Naive B cell (primary cell): ENCODE measurements at regions not wholly inside any gene's neighbourhood (a gene's known extent, or its start where the extent isn't known, plus 50 kb on each side); places are given as distances from the start of the nearest gene placed in this dataset.

ENCODE experiments used
- ATAC-seq, 2 donors: fragments of 150-1000 bp; cut with Tn5 transposase; 2 replicates each; pipeline ENCODE4 v1.10.0; 2021; ENCODE audit warnings: low read depth in 2 of 2, mild to moderate bottlenecking in 2 of 2, moderate library complexity in 2 of 2
- DNase-seq: peaks from one replicate; pipeline ENCODE4 v3.0.0; 2022
- H3K27ac Mint-ChIP-seq, 6 donors: one replicate each; pipeline ENCODE4 v1.8.0; 2020 to 2022; ENCODE audit warnings: mild to moderate bottlenecking in 6 of 6, mixed read lengths in 6 of 6, moderate library complexity in 5 of 6, inconsistent platforms in 2 of 6
- H3K27me3 Mint-ChIP-seq, 3 donors: one replicate each; pipeline ENCODE4 v1.8.0; 2021 to 2022; ENCODE audit warnings: mixed read lengths in 3 of 3, mild to moderate bottlenecking in 1 of 3
- H3K36me3 Mint-ChIP-seq, 2 donors: one replicate each; pipeline ENCODE4 v1.8.0; 2020 to 2022; ENCODE audit warnings: mixed read lengths in 2 of 2, inconsistent platforms in 1 of 2, mild to moderate bottlenecking in 1 of 2
- H3K4me1 Mint-ChIP-seq, 3 donors: one replicate each; pipeline ENCODE4 v1.8.0; 2020 to 2022; ENCODE audit warnings: mixed read lengths in 3 of 3, inconsistent platforms in 1 of 3, mild to moderate bottlenecking in 1 of 3, moderate library complexity in 1 of 3
- H3K4me3 Mint-ChIP-seq, 8 donors: one replicate each; pipeline ENCODE4 v1.8.0; 2020 to 2022; ENCODE audit warnings: mild to moderate bottlenecking in 8 of 8, mixed read lengths in 8 of 8, moderate library complexity in 8 of 8, inconsistent platforms in 2 of 8
- H3K9me3 Mint-ChIP-seq, 7 donors: one replicate each; pipeline ENCODE4 v1.8.0; 2020 to 2022; ENCODE audit warnings: mixed read lengths in 7 of 7, mild to moderate bottlenecking in 5 of 7, inconsistent platforms in 2 of 7, moderate library complexity in 1 of 7

- no peak for DNase-seq
- Mint-ChIP-seq H3K4me1 (no peaks in the 10 kb centered on the region), H3K4me3 (no peak overlapping the region), H3K36me3 (no peaks in the 10 kb centered on the region), H3K27me3 (peaks cover 12 to 30% (median 21%) of the 10 kb centered on the region in 3 donors), H3K9me3 (peaks cover 0 to 8% (median 2%) of the 10 kb centered on the region in 7 donors), H3K27ac (no peak overlapping the region)
- ATAC-seq = no peak
Observed at GRCh38 chr20:10724449-10725173, 50.8 kb upstream of the JAG1 start.

- DNase-seq = no peak
- ATAC-seq = no peak
- Mint-ChIP-seq H3K27me3 (peaks cover 5 to 26% (median 10%) of the 10 kb centered on the region in 3 donors), H3K4me3 (no peak overlapping the region), H3K9me3 (peaks cover 0 to 10% (median 6%) of the 10 kb centered on the region in 7 donors), H3K36me3 (no peaks in the 10 kb centered on the region), H3K27ac (no peak overlapping the region), H3K4me1 (no peaks in the 10 kb centered on the region)
Observed at GRCh38 chr20:10728873-10729670, 55.3 kb upstream of the JAG1 start.

- H3K4me1 Mint-ChIP-seq = no peaks in the 10 kb centered on the region
- no peak overlapping the region for H3K4me3 Mint-ChIP-seq
- DNase-seq = no peak
- ATAC-seq = no peak
- peaks cover 0 to 10% (median 6%) of the 10 kb centered on the region in 7 donors for H3K9me3 Mint-ChIP-seq
- no peak overlapping the region for H3K27ac Mint-ChIP-seq
- peaks cover 5 to 26% (median 10%) of the 10 kb centered on the region in 3 donors for H3K27me3 Mint-ChIP-seq
- H3K36me3 Mint-ChIP-seq = no peaks in the 10 kb centered on the region
Observed at GRCh38 chr20:10729785-10730184, 56.0 kb upstream of the JAG1 start.

GRCh38 chr20:10730629-10731183 is 56.9 kb upstream of the JAG1 start:
- DNase-seq = no peak
- ATAC-seq = no peak
- Mint-ChIP-seq H3K4me3 (no peak overlapping the region), H3K36me3 (no peaks in the 10 kb centered on the region), H3K9me3 (peaks cover 0 to 10% (median 6%) of the 10 kb centered on the region in 7 donors), H3K27ac (no peak overlapping the region), H3K4me1 (no peaks in the 10 kb centered on the region), H3K27me3 (peaks cover 4 to 26% (median 10%) of the 10 kb centered on the region in 3 donors)

GRCh38 chr20:10731190-10731965 is 57.6 kb upstream of the JAG1 start:
- DNase-seq (no peak), ATAC-seq (no peak)
- Mint-ChIP-seq H3K27ac (peak overlapping the region in 1 of 6 donors; percentile 6), H3K4me1 (no peaks in the 10 kb centered on the region), H3K27me3 (peaks cover 0 to 26% (median 10%) of the 10 kb centered on the region in 3 donors), H3K9me3 (peaks cover 0 to 10% (median 6%) of the 10 kb centered on the region in 7 donors), H3K4me3 (no peak overlapping the region), H3K36me3 (no peaks in the 10 kb centered on the region)

GRCh38 chr20:10733122-10733521 is 59.3 kb upstream of the JAG1 start:
- H3K27me3 Mint-ChIP-seq = peaks cover 0 to 27% (median 3%) of the 10 kb centered on the region in 3 donors
- peaks cover 0 to 10% (median 2%) of the 10 kb centered on the region in 7 donors for H3K9me3 Mint-ChIP-seq
- H3K4me3 Mint-ChIP-seq = no peak overlapping the region
- DNase-seq (no peak), ATAC-seq (no peak)
- no peaks in the 10 kb centered on the region for H3K4me1 Mint-ChIP-seq
- no peaks in the 10 kb centered on the region for H3K36me3 Mint-ChIP-seq
- H3K27ac Mint-ChIP-seq = no peak overlapping the region

- ATAC-seq (no peak), DNase-seq (no peak)
- H3K27me3 Mint-ChIP-seq = peaks cover 0 to 15% (median 0%) of the 10 kb centered on the region in 3 donors
- H3K4me1 Mint-ChIP-seq = no peaks in the 10 kb centered on the region
- no peak overlapping the region for H3K27ac Mint-ChIP-seq
- H3K4me3 Mint-ChIP-seq = no peak overlapping the region
- peaks cover 0 to 6% (median 0%) of the 10 kb centered on the region in 7 donors for H3K9me3 Mint-ChIP-seq
- no peaks in the 10 kb centered on the region for H3K36me3 Mint-ChIP-seq
Observed at GRCh38 chr20:10735195-10735949, 61.6 kb upstream of the JAG1 start.

- Mint-ChIP-seq H3K9me3 (peaks cover 0 to 2% (median 0%) of the 10 kb centered on the region in 7 donors), H3K27me3 (peaks cover 0 to 11% (median 0%) of the 10 kb centered on the region in 3 donors), H3K4me1 (no peaks in the 10 kb centered on the region), H3K27ac (no peak overlapping the region), H3K36me3 (no peaks in the 10 kb centered on the region), H3K4me3 (no peak overlapping the region)
- ATAC-seq = no peak
- DNase-seq = no peak
Observed at GRCh38 chr20:10739134-10739533, 65.3 kb upstream of the JAG1 start.

GRCh38 chr20:10739566-10739965 is 65.8 kb upstream of the JAG1 start:
- Mint-ChIP-seq H3K9me3 (peaks cover 0 to 2% (median 0%) of the 10 kb centered on the region in 7 donors), H3K27me3 (peaks cover 0 to 11% (median 0%) of the 10 kb centered on the region in 3 donors), H3K4me3 (no peak overlapping the region), H3K27ac (no peak overlapping the region), H3K4me1 (no peaks in the 10 kb centered on the region), H3K36me3 (no peaks in the 10 kb centered on the region)
- ATAC-seq = no peak
- no peak for DNase-seq

- no peaks in the 10 kb centered on the region for H3K4me1 Mint-ChIP-seq
- DNase-seq (no peak), ATAC-seq (no peak)
- H3K9me3 Mint-ChIP-seq = peaks cover 0 to 5% (median 0%) of the 10 kb centered on the region in 7 donors
- peaks cover 0 to 11% (median 0%) of the 10 kb centered on the region in 3 donors for H3K27me3 Mint-ChIP-seq
- no peak overlapping the region for H3K27ac Mint-ChIP-seq
- no peak overlapping the region for H3K4me3 Mint-ChIP-seq
- H3K36me3 Mint-ChIP-seq = no peaks in the 10 kb centered on the region
Observed at GRCh38 chr20:10741060-10741459, 67.3 kb upstream of the JAG1 start.

GRCh38 chr20:10745790-10746189 is 72.0 kb upstream of the JAG1 start:
- no peak overlapping the region for H3K4me3 Mint-ChIP-seq
- no peak overlapping the region for H3K27ac Mint-ChIP-seq
- peaks cover 0 to 9% (median 0%) of the 10 kb centered on the region in 7 donors for H3K9me3 Mint-ChIP-seq
- ATAC-seq (no peak), DNase-seq (no peak)
- H3K36me3 Mint-ChIP-seq = no peaks in the 10 kb centered on the region
- H3K27me3 Mint-ChIP-seq = no peaks in the 10 kb centered on the region
- H3K4me1 Mint-ChIP-seq = no peaks in the 10 kb centered on the region

- Mint-ChIP-seq H3K4me1 (no peaks in the 10 kb centered on the region), H3K4me3 (no peak overlapping the region), H3K27me3 (no peaks in the 10 kb centered on the region), H3K9me3 (peaks cover 0 to 9% (median 0%) of the 10 kb centered on the region in 7 donors), H3K27ac (no peak overlapping the region), H3K36me3 (no peaks in the 10 kb centered on the region)
- ATAC-seq = no peak
- no peak for DNase-seq
Observed at GRCh38 chr20:10747019-10747418, 73.2 kb upstream of the JAG1 start.
